Testis (tissue), 2 donors: ENCODE measurements at regions not wholly inside any gene's neighbourhood (a gene's known extent, or its start where the extent isn't known, plus 50 kb on each side); places are given as distances from the start of the nearest gene placed in this dataset.

Experiments used
- DNase-seq: peaks from one replicate; pipeline ENCODE4 v3.0.0-alpha.2; 2019
- H3K27ac ChIP-seq, 2 donors: fragments of 200-600 bp; sonication (generic); one replicate each; pipeline ENCODE4 v1.5.1; 2019
- H3K27me3 ChIP-seq: fragments of 200-600 bp; sonication (generic); one replicate; pipeline ENCODE4 v1.5.1; 2019
- H3K36me3 ChIP-seq: fragments of 200-600 bp; sonication (generic); one replicate; pipeline ENCODE4 v1.5.1; 2017; ENCODE audit warnings: low read depth; ENCODE audit errors: missing control alignments
- H3K4me1 ChIP-seq: fragments of 200-600 bp; sonication (generic); one replicate; pipeline ENCODE4 v1.5.1; 2019
- H3K4me3 ChIP-seq, 2 donors: fragments of 200-600 bp; sonication (generic); one replicate each; pipeline ENCODE4 v1.5.1; 2017 to 2019
- H3K9me3 ChIP-seq: fragments of 200-600 bp; sonication (generic); one replicate; pipeline ENCODE4 v1.5.1; 2017
- POLR2A ChIP-seq: fragments of 450-650 bp; IDR thresholded peaks from one replicate; pipeline ENCODE4 v1.6.1; 2017; ENCODE audit warnings: antibody characterized with exemption, mild to moderate bottlenecking, moderate library complexity
- WGBS, 2 donors: methylation state at CpG; one replicate each; pipeline ENCODE4 v1.1.5; 2018; 5-methylcytosine and 5-hydroxymethylcytosine counted together
- intact Hi-C: fragments of 100-400 bp; cut with DNase I; formaldehyde crosslinking; loops from one replicate; pipeline ENCODE4 v1.15.1; 2023; ENCODE audit warnings: low total_unique reads
- small RNA-seq, 2 donors: library from RNA; depleted of rRNA; stranded (forward); fragments of <200 nt; gene quantifications; one replicate each; pipeline ENCODE3, GENCODE V24; 2016
- TF ChIP-seq, protein P1 (sequence below), 3 experiments: fragments of 450-650 bp in 2 of 3; fragments of 200-600 bp in 1 of 3; sonication (generic) in 1 of 3; IDR thresholded peaks; one replicate each; pipeline ENCODE4 v1.5.1; 2016 to 2019; ENCODE audit warnings: antibody characterized with exemption in 3 of 3, mild to moderate bottlenecking in 2 of 3, moderate library complexity in 1 of 3

DNA sequence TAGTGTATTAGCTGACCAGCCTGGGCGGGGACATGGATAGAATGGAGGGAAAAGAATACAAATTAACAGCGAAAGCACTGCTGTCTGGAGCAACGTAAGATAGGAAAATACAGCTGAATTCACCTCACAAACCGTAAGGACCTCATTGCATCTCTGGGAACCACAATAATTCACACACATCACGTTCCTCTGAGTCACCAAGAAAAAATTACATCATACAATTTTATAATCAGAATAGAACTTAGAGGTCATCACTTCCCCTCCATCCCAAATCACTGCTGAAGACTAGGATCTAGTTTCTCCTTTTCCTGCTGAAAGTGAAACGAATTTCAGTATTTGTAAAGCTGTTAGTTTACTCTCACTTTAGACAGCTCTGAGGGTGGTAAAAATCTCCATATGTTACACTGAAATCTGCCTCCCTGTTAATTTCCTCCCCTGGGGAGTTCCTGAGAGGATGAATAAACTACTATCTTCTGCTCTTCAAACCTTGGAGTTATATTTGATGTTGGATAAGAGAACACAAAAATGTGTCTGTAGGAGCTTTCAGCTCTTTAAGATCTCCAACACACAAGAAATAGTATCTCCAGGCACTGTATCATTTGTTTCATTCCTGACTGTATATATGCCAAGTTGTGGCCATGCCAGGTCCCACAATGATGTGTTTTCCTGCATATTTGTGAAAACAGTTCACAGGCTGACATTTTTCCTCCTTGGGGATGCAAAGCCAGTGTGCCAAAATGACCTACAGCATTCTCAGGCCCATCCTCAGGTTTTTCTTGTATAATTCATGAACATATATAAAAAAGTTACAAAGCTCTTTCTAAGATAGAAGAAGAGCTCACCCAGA is 63.8 kb upstream of the SSTR1 start:
- H3K4me3 ChIP-seq, result no peak overlapping the region
- no peak overlapping the region for H3K27ac ChIP-seq
- H3K27me3 ChIP-seq, result no peaks in the 10 kb centered on the region
- no peaks in the 10 kb centered on the region for H3K4me1 ChIP-seq
- no peak for TF ChIP-seq POLR2A
- TF ChIP-seq, protein P1, sequence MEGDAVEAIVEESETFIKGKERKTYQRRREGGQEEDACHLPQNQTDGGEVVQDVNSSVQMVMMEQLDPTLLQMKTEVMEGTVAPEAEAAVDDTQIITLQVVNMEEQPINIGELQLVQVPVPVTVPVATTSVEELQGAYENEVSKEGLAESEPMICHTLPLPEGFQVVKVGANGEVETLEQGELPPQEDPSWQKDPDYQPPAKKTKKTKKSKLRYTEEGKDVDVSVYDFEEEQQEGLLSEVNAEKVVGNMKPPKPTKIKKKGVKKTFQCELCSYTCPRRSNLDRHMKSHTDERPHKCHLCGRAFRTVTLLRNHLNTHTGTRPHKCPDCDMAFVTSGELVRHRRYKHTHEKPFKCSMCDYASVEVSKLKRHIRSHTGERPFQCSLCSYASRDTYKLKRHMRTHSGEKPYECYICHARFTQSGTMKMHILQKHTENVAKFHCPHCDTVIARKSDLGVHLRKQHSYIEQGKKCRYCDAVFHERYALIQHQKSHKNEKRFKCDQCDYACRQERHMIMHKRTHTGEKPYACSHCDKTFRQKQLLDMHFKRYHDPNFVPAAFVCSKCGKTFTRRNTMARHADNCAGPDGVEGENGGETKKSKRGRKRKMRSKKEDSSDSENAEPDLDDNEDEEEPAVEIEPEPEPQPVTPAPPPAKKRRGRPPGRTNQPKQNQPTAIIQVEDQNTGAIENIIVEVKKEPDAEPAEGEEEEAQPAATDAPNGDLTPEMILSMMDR (IDR thresholded peaks at IDR 0.05), result no peak
- 65 to 68% methylated on average over 6 of the region's 6 CpGs for WGBS, 2 donors
- no peak for DNase-seq
- H3K36me3 ChIP-seq, result no peaks in the 10 kb centered on the region
- no peaks in the 10 kb centered on the region for H3K9me3 ChIP-seq
- intact Hi-C loops, result no loop called here

- H3K27ac ChIP-seq, result no peak overlapping the region
- TF ChIP-seq POLR2A, result no peak
- TF ChIP-seq, protein P1 (IDR thresholded peaks at IDR 0.05), result no peak
- no peaks in the 10 kb centered on the region for H3K36me3 ChIP-seq
- no peaks in the 10 kb centered on the region for H3K9me3 ChIP-seq
- DNase-seq, result no peak
- 86 to 87% methylated on average over 4 of the region's 4 CpGs for WGBS, 2 donors
- no peak overlapping the region for H3K4me3 ChIP-seq
- intact Hi-C loops, result no loop called here
- no peaks in the 10 kb centered on the region for H3K4me1 ChIP-seq
- no peaks in the 10 kb centered on the region for H3K27me3 ChIP-seq
Measured at GRCh38 chr14:38145142-38145541, 62.6 kb upstream of the SSTR1 start.

GRCh38 chr14:38150075-38150474 is 57.6 kb upstream of the SSTR1 start:
- Histone ChIP-seq H3K27me3 (no peaks in the 10 kb centered on the region), H3K36me3 (no peaks in the 10 kb centered on the region), H3K4me3 (no peak overlapping the region), H3K27ac (no peak overlapping the region), H3K9me3 (no peaks in the 10 kb centered on the region), H3K4me1 (no peaks in the 10 kb centered on the region)
- TF ChIP-seq, protein P1 (IDR thresholded peaks at IDR 0.05), result no peak
- TF ChIP-seq POLR2A, result no peak
- 61 to 78% methylated on average over 3 of the region's 3 CpGs for WGBS, 2 donors
- DNase-seq, result no peak
- intact Hi-C loops, result no loop called here

Small RNA genes in the stretch of these regions (small RNA-seq; reads per million reads assigned to genes)
- gene RF00406 (3.5 to 4.1 reads per million in 2 donors), gene RNU6-1277P (0 reads per million in 2 donors)
